GM10266 (cell line): ENCODE measurements at regions not wholly inside any gene's neighbourhood (a gene's known extent, or its start where the extent isn't known, plus 50 kb on each side); places are given as distances from the start of the nearest gene placed in this dataset.

Experiments used
- DNase-seq: peaks from one replicate; pipeline ENCODE4 v3.0.0; 2012; ENCODE audit errors: extremely low spot score
- CTCF ChIP-seq: IDR thresholded peaks from 2 replicates; pipeline ENCODE4 v1.5.1; 2012; ENCODE audit warnings: mild to moderate bottlenecking, low read depth; ENCODE audit not compliant: control insufficient read depth, insufficient read depth; ENCODE audit errors: missing control alignments

GRCh38 chr9:88230612-88231011 is 92.3 kb upstream of the SPATA31C2 start:
- no peak for DNase-seq
- no peak for TF ChIP-seq CTCF

GRCh38 chr9:88229434-88229833 is 91.2 kb upstream of the SPATA31C2 start:
- TF ChIP-seq CTCF, result no peak
- DNase-seq, result no peak

GRCh38 chr9:88224938-88225337 is 86.7 kb upstream of the SPATA31C2 start:
- no peak for DNase-seq
- no peak for TF ChIP-seq CTCF

GRCh38 chr9:88221105-88221504 is 82.8 kb upstream of the SPATA31C2 start:
- no peak for TF ChIP-seq CTCF
- no peak for DNase-seq

- TF ChIP-seq CTCF, result no peak
- no peak for DNase-seq
These were observed 82.4 kb upstream of the SPATA31C2 start for GRCh38 chr9:88220652-88221051.

GRCh38 chr9:88219601-88220000 is 81.3 kb upstream of the SPATA31C2 start:
- TF ChIP-seq CTCF, result no peak
- no peak for DNase-seq

GRCh38 chr9:88218726-88219125 is 80.5 kb upstream of the SPATA31C2 start:
- TF ChIP-seq CTCF, result no peak
- no peak for DNase-seq
